ENCODE measurements at regions not wholly inside any gene's neighbourhood (a gene's known extent, or its start where the extent isn't known, plus 50 kb on each side); places are given as distances from the start of the nearest gene placed in this dataset.

DNA sequence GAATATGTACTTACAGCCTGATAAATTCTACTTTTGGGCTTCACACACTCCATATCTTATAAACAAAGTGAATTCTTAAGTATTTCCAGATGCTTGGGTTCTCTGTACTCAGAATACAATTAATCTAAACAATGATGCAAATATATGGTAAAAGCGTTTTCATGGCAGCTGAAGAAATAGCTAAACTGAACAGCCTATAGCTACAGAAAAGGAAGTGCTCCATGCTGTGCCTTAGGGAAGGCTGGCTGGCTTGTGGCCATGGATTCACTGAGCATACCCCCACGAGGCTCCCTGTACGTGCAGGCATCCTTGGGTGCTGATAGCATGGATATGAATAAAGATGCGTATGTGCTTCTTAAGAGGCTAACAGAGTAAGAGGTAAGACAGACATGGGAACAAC is 264.0 kb downstream of the KLF13 start:
- TF ChIP-seq CTCF (IDR thresholded peaks at IDR 0.05; ENCODE audit: insufficient read depth, low read depth, low read length, missing control alignments) = no peak
- H3K4me3 ChIP-seq (ENCODE audit: low read depth, low read length) = no peak overlapping the region
- no peak for DNase-seq (ENCODE audit: low read depth)

DNA sequence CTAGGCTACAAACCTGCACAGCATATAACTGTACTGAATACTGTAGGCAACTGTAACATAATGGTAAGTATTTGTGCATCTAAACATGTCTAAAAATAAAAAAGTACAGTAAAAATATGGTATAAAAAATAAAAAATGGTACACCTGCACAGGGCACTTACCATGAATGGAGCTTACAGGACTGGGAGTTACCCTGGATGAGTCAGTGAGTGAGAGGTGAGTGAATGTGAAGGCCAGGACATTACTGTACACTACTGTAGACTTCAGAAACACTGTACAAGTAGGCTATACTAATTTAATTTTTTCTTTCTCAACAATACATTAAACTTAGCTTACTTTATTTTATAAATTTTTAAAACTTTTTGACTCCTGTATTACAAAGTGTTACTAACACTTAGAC is 265.3 kb downstream of the KLF13 start:
- no peak for DNase-seq (ENCODE audit: low read depth)
- no peak overlapping the region for H3K4me3 ChIP-seq (ENCODE audit: low read depth, low read length)
- no peak for TF ChIP-seq CTCF (IDR thresholded peaks at IDR 0.05; ENCODE audit: insufficient read depth, low read depth, low read length, missing control alignments)

DNA sequence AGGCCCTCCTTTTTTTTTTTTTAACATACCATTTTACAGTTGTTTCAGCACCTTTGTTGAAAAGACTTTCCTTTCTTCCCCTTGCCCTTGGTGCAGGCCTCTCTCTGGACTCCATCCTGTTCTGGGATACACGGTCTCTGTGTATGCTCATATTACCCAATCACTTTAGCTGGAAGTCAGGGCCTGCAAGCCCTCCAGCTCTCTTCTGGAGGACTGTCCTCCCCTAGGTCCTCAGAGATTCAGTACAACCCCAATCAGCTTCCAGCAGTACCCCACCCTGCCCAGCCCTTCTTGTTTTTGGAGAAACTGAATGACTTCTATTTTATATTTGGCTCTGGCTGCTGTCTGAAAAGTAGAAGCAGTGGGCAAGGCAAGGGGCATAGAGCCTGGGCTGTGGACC is 270.8 kb downstream of the KLF13 start:
- H3K4me3 ChIP-seq (ENCODE audit: low read depth, low read length) = no peak overlapping the region
- DNase-seq (ENCODE audit: low read depth) = no peak
- TF ChIP-seq CTCF (IDR thresholded peaks at IDR 0.05; ENCODE audit: insufficient read depth, low read depth, low read length, missing control alignments) = no peak

GRCh38 chr15:31598620-31599019 is 272.0 kb downstream of the KLF13 start:
- DNase-seq (ENCODE audit: low read depth) = no peak
- TF ChIP-seq CTCF (IDR thresholded peaks at IDR 0.05; ENCODE audit: insufficient read depth, low read depth, low read length, missing control alignments) = no peak
- H3K4me3 ChIP-seq (ENCODE audit: low read depth, low read length) = no peak overlapping the region

- H3K4me3 ChIP-seq (ENCODE audit: low read depth, low read length) = no peak overlapping the region
- no peak for TF ChIP-seq CTCF (IDR thresholded peaks at IDR 0.05; ENCODE audit: insufficient read depth, low read depth, low read length, missing control alignments)
- DNase-seq (ENCODE audit: low read depth) = no peak
Observed at GRCh38 chr15:31605467-31605931, 278.9 kb downstream of the KLF13 start.

DNA sequence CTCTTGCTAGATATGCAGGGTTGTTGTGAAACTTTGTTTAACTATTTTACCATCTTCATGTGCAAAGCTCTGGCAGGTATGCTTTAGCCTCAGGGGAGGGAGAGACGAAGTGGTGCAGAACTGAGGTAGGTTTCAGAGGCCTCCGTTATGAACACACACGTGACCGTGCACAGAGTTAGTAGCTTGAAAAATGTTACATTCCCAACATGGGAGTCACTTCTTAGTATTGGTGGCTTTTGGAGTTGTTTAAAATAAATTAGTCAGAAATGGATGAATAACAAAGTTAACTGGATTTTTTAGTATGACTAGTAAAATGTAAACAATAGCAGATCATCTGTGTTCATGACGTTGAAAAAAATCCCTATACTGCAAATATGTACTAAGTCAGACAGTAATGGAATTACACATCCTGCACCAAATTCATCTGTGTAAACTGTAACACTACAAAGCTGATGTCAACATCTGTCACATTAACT is 279.6 kb downstream of the KLF13 start:
- no peak for DNase-seq (ENCODE audit: low read depth)
- no peak for TF ChIP-seq CTCF (IDR thresholded peaks at IDR 0.05; ENCODE audit: insufficient read depth, low read depth, low read length, missing control alignments)
- H3K4me3 ChIP-seq (ENCODE audit: low read depth, low read length) = no peak overlapping the region

- DNase-seq (ENCODE audit: low read depth) = no peak
- no peak overlapping the region for H3K4me3 ChIP-seq (ENCODE audit: low read depth, low read length)
- TF ChIP-seq CTCF (IDR thresholded peaks at IDR 0.05; ENCODE audit: insufficient read depth, low read depth, low read length, missing control alignments) = no peak
Observed at GRCh38 chr15:31606931-31607497, 280.4 kb downstream of the KLF13 start.
